ENCODE measurements at regions not wholly inside any gene's neighbourhood (a gene's known extent, or its start where the extent isn't known, plus 50 kb on each side); places are given as distances from the start of the nearest gene placed in this dataset.

DNA sequence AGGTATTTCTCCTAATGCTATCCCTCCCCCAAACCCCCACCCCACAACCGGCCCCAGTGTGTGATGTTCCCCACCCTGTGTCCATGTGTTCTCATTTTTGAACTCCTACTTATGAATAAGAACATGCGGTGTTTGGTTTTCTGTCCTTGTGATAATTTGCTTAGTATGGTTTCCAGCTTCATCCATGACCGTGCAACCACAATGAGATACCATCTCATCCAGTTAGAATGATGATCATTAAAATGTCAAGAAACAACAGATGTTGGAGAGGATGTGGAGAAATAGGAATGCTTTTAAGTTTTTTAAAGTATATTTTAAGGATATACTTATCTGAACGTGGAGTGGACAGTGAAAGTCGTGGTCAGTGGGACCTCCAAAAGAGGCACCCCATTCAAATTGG, 745.0 kb upstream of the AMELY start:
- TF ChIP-seq, protein P1, sequence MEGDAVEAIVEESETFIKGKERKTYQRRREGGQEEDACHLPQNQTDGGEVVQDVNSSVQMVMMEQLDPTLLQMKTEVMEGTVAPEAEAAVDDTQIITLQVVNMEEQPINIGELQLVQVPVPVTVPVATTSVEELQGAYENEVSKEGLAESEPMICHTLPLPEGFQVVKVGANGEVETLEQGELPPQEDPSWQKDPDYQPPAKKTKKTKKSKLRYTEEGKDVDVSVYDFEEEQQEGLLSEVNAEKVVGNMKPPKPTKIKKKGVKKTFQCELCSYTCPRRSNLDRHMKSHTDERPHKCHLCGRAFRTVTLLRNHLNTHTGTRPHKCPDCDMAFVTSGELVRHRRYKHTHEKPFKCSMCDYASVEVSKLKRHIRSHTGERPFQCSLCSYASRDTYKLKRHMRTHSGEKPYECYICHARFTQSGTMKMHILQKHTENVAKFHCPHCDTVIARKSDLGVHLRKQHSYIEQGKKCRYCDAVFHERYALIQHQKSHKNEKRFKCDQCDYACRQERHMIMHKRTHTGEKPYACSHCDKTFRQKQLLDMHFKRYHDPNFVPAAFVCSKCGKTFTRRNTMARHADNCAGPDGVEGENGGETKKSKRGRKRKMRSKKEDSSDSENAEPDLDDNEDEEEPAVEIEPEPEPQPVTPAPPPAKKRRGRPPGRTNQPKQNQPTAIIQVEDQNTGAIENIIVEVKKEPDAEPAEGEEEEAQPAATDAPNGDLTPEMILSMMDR (IDR thresholded peaks at IDR 0.05), result no peak
- TF ChIP-seq POLR2A (IDR thresholded peaks at IDR 0.05), result no peak

Measured in lower leg skin (tissue), 3 donors.